ENCODE measurements at regions not wholly inside any gene's neighbourhood (a gene's known extent, or its start where the extent isn't known, plus 50 kb on each side); places are given as distances from the start of the nearest gene placed in this dataset.

- no peaks in the 10 kb centered on the region for H3K36me3 ChIP-seq (replicated peaks; ENCODE audit: insufficient read depth, low read depth)
- H3K27me3 ChIP-seq: no peaks in the 10 kb centered on the region
- no peaks in the 10 kb centered on the region for H3K79me2 ChIP-seq
- no peak overlapping the region for H3K4me2 ChIP-seq
- no peak overlapping the region for H3K4me3 ChIP-seq
- DNase-seq (ENCODE audit: low spot score): no peak
- no peaks in the 10 kb centered on the region for H3K9me3 ChIP-seq (ENCODE audit: low read depth)
- WGBS (ENCODE audit: low lambda C conversion rate, missing lambda C conversion rate): 94% methylated on average over 5 of the region's 5 CpGs
- no peaks in the 10 kb centered on the region for H4K20me1 ChIP-seq (ENCODE audit: insufficient read depth, poor library complexity, severe bottlenecking)
- no peaks in the 10 kb centered on the region for H3K9me2 ChIP-seq (replicated peaks; ENCODE audit: insufficient read depth)
- H3K4me1 ChIP-seq (ENCODE audit: insufficient read depth): peaks cover 7% of the 10 kb centered on the region
- TF ChIP-seq CTCF (IDR thresholded peaks at IDR 0.05; ENCODE audit: poor library complexity): no peak
- TF ChIP-seq EZH2 (IDR thresholded peaks at IDR 0.05; ENCODE audit: borderline replicate concordance): no peak
- TF ChIP-seq EZH2phosphoT487 (IDR thresholded peaks at IDR 0.05; ENCODE audit: low read depth, severe bottlenecking, unreplicated experiment): no peak
- H2AFZ ChIP-seq: no peak overlapping the region
- H3K27ac ChIP-seq: no peak overlapping the region
Observed at GRCh38 chr2:120403261-120403660, 57.3 kb downstream of the INHBB start.

- H3K4me2 ChIP-seq: no peak overlapping the region
- TF ChIP-seq CTCF (IDR thresholded peaks at IDR 0.05; ENCODE audit: poor library complexity) (no peak), EZH2phosphoT487 (IDR thresholded peaks at IDR 0.05; ENCODE audit: low read depth, severe bottlenecking, unreplicated experiment) (no peak), EZH2 (IDR thresholded peaks at IDR 0.05; ENCODE audit: borderline replicate concordance) (no peak)
Observed at GRCh38 chr2:120403676-120404075, 57.7 kb downstream of the INHBB start.

GRCh38 chr2:120404274-120404673 lies 58.3 kb downstream of the INHBB start:
- no peaks in the 10 kb centered on the region for H3K27me3 ChIP-seq
- 84% methylated on average over 3 of the region's 3 CpGs for WGBS (ENCODE audit: low lambda C conversion rate, missing lambda C conversion rate)
- no peak for DNase-seq (ENCODE audit: low spot score)
- H3K27ac ChIP-seq: no peak overlapping the region
- no peak overlapping the region for H3K4me2 ChIP-seq
- H3K4me1 ChIP-seq (ENCODE audit: insufficient read depth): peaks cover 4% of the 10 kb centered on the region
- H3K4me3 ChIP-seq: no peak overlapping the region
- no peaks in the 10 kb centered on the region for H3K9me3 ChIP-seq (ENCODE audit: low read depth)
- H3K9me2 ChIP-seq (replicated peaks; ENCODE audit: insufficient read depth): no peaks in the 10 kb centered on the region
- H3K79me2 ChIP-seq: no peaks in the 10 kb centered on the region
- no peak for TF ChIP-seq CTCF (IDR thresholded peaks at IDR 0.05; ENCODE audit: poor library complexity)
- no peak for TF ChIP-seq EZH2 (IDR thresholded peaks at IDR 0.05; ENCODE audit: borderline replicate concordance)
- TF ChIP-seq EZH2phosphoT487 (IDR thresholded peaks at IDR 0.05; ENCODE audit: low read depth, severe bottlenecking, unreplicated experiment): no peak
- no peaks in the 10 kb centered on the region for H3K36me3 ChIP-seq (replicated peaks; ENCODE audit: insufficient read depth, low read depth)
- H4K20me1 ChIP-seq (ENCODE audit: insufficient read depth, poor library complexity, severe bottlenecking): no peaks in the 10 kb centered on the region
- no peak overlapping the region for H2AFZ ChIP-seq

More at GRCh38 chr2:120403676-120404075, 57.7 kb downstream of the INHBB start:
- DNase-seq (ENCODE audit: low spot score): no peak
- H3K4me3 ChIP-seq: no peak overlapping the region
- H3K79me2 ChIP-seq: no peaks in the 10 kb centered on the region
- H3K27ac ChIP-seq: no peak overlapping the region
- H3K9me2 ChIP-seq (replicated peaks; ENCODE audit: insufficient read depth): no peaks in the 10 kb centered on the region
- H2AFZ ChIP-seq: no peak overlapping the region
- no peaks in the 10 kb centered on the region for H3K27me3 ChIP-seq
- 68% methylated on average over 5 of the region's 5 CpGs for WGBS (ENCODE audit: low lambda C conversion rate, missing lambda C conversion rate)
- H3K4me1 ChIP-seq (ENCODE audit: insufficient read depth): peaks cover 7% of the 10 kb centered on the region
- no peaks in the 10 kb centered on the region for H3K36me3 ChIP-seq (replicated peaks; ENCODE audit: insufficient read depth, low read depth)
- no peaks in the 10 kb centered on the region for H3K9me3 ChIP-seq (ENCODE audit: low read depth)
- H4K20me1 ChIP-seq (ENCODE audit: insufficient read depth, poor library complexity, severe bottlenecking): no peaks in the 10 kb centered on the region

Measured in hepatocyte (in vitro differentiated cells).